ENCODE measurements at regions not wholly inside any gene's neighbourhood (a gene's known extent, or its start where the extent isn't known, plus 50 kb on each side); places are given as distances from the start of the nearest gene placed in this dataset.

DNA sequence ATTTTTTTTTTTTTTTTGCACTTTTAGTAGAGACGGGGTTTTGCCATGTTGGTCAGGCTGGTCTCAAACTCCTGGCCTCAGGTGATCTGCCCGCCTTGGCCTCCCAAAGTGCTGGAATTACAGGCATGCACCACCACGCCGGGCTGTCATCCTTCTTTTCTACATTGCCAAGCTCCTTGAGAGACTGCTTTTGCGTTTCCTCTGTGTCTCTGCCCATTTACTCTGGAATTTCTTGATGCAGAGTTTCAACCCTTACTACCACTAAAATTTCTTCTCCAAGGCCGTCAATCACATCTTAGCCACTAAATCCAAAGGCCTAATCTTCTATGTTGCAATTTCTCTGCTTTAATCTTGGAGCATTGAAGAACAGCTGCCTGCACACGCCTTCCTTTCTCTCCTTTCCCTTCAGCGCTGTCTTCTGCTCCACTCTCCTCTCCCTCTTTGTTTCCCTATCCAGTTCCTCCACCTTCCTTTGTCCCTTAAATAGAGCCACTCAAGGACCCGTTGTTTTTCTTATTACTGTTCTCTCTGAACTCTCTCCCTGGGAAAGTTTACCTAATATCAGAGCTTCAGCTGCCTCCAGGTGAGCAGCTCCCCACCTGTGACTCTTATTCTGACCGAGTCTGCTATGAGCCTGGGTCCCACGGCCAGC lies 98.8 kb downstream of the SLC35B3 start:
- Histone ChIP-seq H3K4me3 (ENCODE audit: low read depth, low read length) (no peak overlapping the region), H3K27ac (no peak overlapping the region), H3K27me3 (replicated peaks) (no peaks in the 10 kb centered on the region), H3K36me3 (replicated peaks) (no peaks in the 10 kb centered on the region)
- in situ Hi-C loops (cut with HindIII; ENCODE audit: low pct_ligation_motif_present, low sequenced_read_pairs): no loop called here
- no peak for TF ChIP-seq CTCF (IDR thresholded peaks at IDR 0.05; ENCODE audit: low read depth, low read length, missing control alignments)
- no peak for DNase-seq

DNA sequence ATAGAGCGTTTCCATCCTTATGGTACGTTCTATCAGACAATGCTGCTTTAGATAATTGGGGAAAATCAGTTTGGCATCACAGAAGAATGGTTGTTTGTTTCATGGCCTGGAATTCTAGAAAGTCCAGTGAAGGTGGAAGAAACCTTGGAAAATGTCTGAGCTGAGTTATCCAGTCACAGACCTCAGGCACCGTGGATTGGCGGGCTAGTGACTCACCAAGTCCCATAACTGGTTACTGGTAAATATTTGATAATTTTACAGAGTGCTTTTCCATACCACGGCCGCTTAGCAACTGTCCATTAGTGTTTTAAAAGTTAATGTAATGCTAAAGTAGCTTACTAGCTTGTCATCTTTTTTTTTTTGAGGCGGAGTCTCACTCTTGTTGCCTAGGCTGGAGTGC lies 99.4 kb downstream of the SLC35B3 start:
- no peaks in the 10 kb centered on the region for H3K36me3 ChIP-seq (replicated peaks)
- H3K4me3 ChIP-seq (ENCODE audit: low read depth, low read length): no peak overlapping the region
- H3K27ac ChIP-seq: no peak overlapping the region
- no peak for DNase-seq
- no peak for TF ChIP-seq CTCF (IDR thresholded peaks at IDR 0.05; ENCODE audit: low read depth, low read length, missing control alignments)
- no peaks in the 10 kb centered on the region for H3K27me3 ChIP-seq (replicated peaks)
- in situ Hi-C loops (cut with HindIII; ENCODE audit: low pct_ligation_motif_present, low sequenced_read_pairs): no loop called here

- H3K27ac ChIP-seq: no peak overlapping the region
- no peaks in the 10 kb centered on the region for H3K36me3 ChIP-seq (replicated peaks)
- no peak overlapping the region for H3K4me3 ChIP-seq (ENCODE audit: low read depth, low read length)
- H3K27me3 ChIP-seq (replicated peaks): no peaks in the 10 kb centered on the region
- TF ChIP-seq CTCF (IDR thresholded peaks at IDR 0.05; ENCODE audit: low read depth, low read length, missing control alignments): no peak
- in situ Hi-C loops (cut with HindIII; ENCODE audit: low pct_ligation_motif_present, low sequenced_read_pairs): no loop called here
- DNase-seq: no peak
Observed at GRCh38 chr6:8335381-8335780, 100.0 kb downstream of the SLC35B3 start.

- Histone ChIP-seq H3K27me3 (replicated peaks) (no peaks in the 10 kb centered on the region), H3K27ac (no peak overlapping the region), H3K4me3 (ENCODE audit: low read depth, low read length) (no peak overlapping the region), H3K36me3 (replicated peaks) (no peaks in the 10 kb centered on the region)
- TF ChIP-seq CTCF (IDR thresholded peaks at IDR 0.05; ENCODE audit: low read depth, low read length, missing control alignments): no peak
- in situ Hi-C loops (cut with HindIII; ENCODE audit: low pct_ligation_motif_present, low sequenced_read_pairs): no loop called here
- DNase-seq: no peak
Observed at GRCh38 chr6:8334113-8334512, 101.2 kb downstream of the SLC35B3 start.

DNA sequence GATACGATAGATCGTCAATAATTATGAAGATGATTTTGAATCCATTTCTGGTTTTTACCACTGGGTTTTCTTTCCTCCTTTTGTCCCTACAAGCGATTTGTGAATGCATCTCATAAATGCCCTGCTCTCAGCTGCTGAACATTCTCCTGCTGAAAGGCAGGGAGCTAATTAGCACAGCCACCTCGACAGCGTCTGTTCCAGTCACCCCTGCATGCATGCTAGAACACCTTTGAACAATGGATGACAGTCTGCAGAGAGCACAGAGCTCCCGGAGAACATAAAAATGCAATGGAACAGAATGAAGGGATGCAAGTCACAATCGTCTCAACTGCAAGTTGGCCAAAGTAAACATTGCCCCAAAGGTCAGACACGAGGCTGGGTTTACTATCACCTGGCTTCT lies 105.8 kb downstream of the SLC35B3 start:
- in situ Hi-C loops (cut with HindIII; ENCODE audit: low pct_ligation_motif_present, low sequenced_read_pairs): no loop called here
- DNase-seq: no peak
- Histone ChIP-seq H3K27ac (no peak overlapping the region), H3K4me3 (ENCODE audit: low read depth, low read length) (no peak overlapping the region), H3K36me3 (replicated peaks) (no peaks in the 10 kb centered on the region), H3K27me3 (replicated peaks) (no peaks in the 10 kb centered on the region)
- no peak for TF ChIP-seq CTCF (IDR thresholded peaks at IDR 0.05; ENCODE audit: low read depth, low read length, missing control alignments)

DNA sequence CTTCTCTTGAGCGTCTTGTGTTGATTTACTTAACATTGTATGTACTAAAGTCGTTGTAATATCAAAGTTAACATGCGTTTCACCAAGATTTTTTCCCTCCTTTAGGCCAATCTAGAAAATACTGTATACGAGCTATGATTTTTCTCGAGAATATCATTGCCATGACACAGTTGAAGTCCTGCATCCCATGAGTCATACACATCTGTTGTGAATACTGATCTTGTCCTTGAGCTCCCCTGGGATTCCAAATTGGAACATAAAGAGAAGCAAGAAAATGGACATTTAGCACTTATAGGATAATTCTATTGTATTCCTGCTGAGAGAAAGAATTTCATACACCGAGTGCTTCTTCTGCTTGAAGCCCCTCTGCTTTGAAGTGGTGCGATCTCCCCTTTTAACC lies 109.6 kb downstream of the SLC35B3 start:
- in situ Hi-C loops (cut with HindIII; ENCODE audit: low pct_ligation_motif_present, low sequenced_read_pairs): no loop called here
- Histone ChIP-seq H3K27ac (no peak overlapping the region), H3K4me3 (ENCODE audit: low read depth, low read length) (no peak overlapping the region), H3K27me3 (replicated peaks) (no peaks in the 10 kb centered on the region), H3K36me3 (replicated peaks) (no peaks in the 10 kb centered on the region)
- DNase-seq: no peak
- TF ChIP-seq CTCF (IDR thresholded peaks at IDR 0.05; ENCODE audit: low read depth, low read length, missing control alignments): no peak
